GM12878 (cell line): ENCODE measurements at regions not wholly inside any gene's neighbourhood (a gene's known extent, or its start where the extent isn't known, plus 50 kb on each side); places are given as distances from the start of the nearest gene placed in this dataset.

Experiments used
- ATAC-seq: fragments of 200-7000 bp; cut with Tn5 transposase; 3 replicates; pipeline ENCODE4 v1.9.1; 2020; ENCODE audit warnings: mild to moderate bottlenecking, moderate library complexity
- BruUV-seq: library from RNA; stranded (reverse); fragments of 400-500 nt; replicated peaks from 2 replicates; lab custom pipeline; 2021; lab: Mats Ljungman, UMichigan
- CTCF ChIA-PET: fragments of 300-600 bp; sonication (Branson Sonifier 250); formaldehyde crosslinking; extraction: SDS; loops from one replicate; lab custom pipeline; 2021; ENCODE audit warnings: inconsistent platforms; lab: Yijun Ruan, JAX
- POLR2A ChIA-PET: fragments of 350-600 bp; formaldehyde crosslinking; extraction: SDS; loops from one replicate; lab custom pipeline; 2021; ENCODE audit warnings: inconsistent platforms; lab: Charles Lee
- RAD21 ChIA-PET: fragments of 300-600 bp; sonication (Branson Sonifier 250); formaldehyde crosslinking; loops from one replicate; lab custom pipeline; 2023; ENCODE audit warnings: antibody characterized with exemption; ENCODE audit not compliant: unreplicated experiment; lab: Charles Lee
- SMC1A ChIA-PET: fragments of 300-600 bp; sonication (Branson Sonifier 250); formaldehyde crosslinking; loops from one replicate; lab custom pipeline; 2023; ENCODE audit not compliant: unreplicated experiment, uncharacterized antibody; lab: Charles Lee
- DNase-seq: peaks from one replicate; pipeline ENCODE4 v3.0.0-alpha.2; 2011; ENCODE audit warnings: low read depth, low spot score
- FAIRE-seq: peaks from 3 replicates; lab custom pipeline; 2011; peaks lifted over from hg19 to GRCh38; lab: Jason Lieb, UNC
- H2AFZ ChIP-seq: 2 replicates; pipeline ENCODE4 v1.6.0; 2011; ENCODE audit warnings: low read depth, low read length, control low read depth; ENCODE audit not compliant: control insufficient read depth
- H3K27ac ChIP-seq: 2 replicates; pipeline ENCODE4 v1.5.1; 2011; ENCODE audit warnings: control low read depth; ENCODE audit not compliant: control insufficient read depth, insufficient read depth
- H3K27me3 ChIP-seq, 2 experiments: replicated peaks in 1 of 2; 2 replicates each; pipeline versions ENCODE4 v1.6.0 to v1.6.1; 2011; ENCODE audit warnings: low read length in 1 of 2; ENCODE audit not compliant: control insufficient read depth in 2 of 2, insufficient read depth in 2 of 2
- H3K36me3 ChIP-seq, 2 experiments: 2 replicates each; pipeline ENCODE4 v1.5.1; 2011; ENCODE audit warnings: low read length in 1 of 2; ENCODE audit not compliant: control insufficient read depth in 2 of 2, insufficient read depth in 2 of 2
- H3K4me1 ChIP-seq: 2 replicates; pipeline ENCODE4 v1.6.1; 2011; ENCODE audit warnings: mild to moderate bottlenecking, low read length, moderate library complexity, mixed read lengths; ENCODE audit not compliant: control insufficient read depth, insufficient read depth
- H3K4me2 ChIP-seq: 2 replicates; pipeline ENCODE4 v1.6.0; 2011; ENCODE audit warnings: control low read depth; ENCODE audit not compliant: control insufficient read depth, insufficient read depth
- H3K4me3 ChIP-seq: fragments of 200-600 bp; sonication (generic); 2 replicates; pipeline ENCODE4 v1.5.1; 2016
- H3K79me2 ChIP-seq: 2 replicates; pipeline ENCODE4 v1.6.0; 2011; ENCODE audit warnings: low read length; ENCODE audit not compliant: control insufficient read depth, insufficient read depth
- H3K9ac ChIP-seq: 2 replicates; pipeline ENCODE4 v1.8.0; 2011; ENCODE audit warnings: low read length, control low read depth, mixed read lengths; ENCODE audit not compliant: control insufficient read depth, insufficient read depth
- H3K9me3 ChIP-seq: replicated peaks from 3 replicates; pipeline ENCODE4 v1.5.1; 2011; ENCODE audit warnings: mild to moderate bottlenecking, low read length; ENCODE audit not compliant: control insufficient read depth, insufficient read depth
- H4K20me1 ChIP-seq: 2 replicates; pipeline ENCODE4 v1.6.0; 2011; ENCODE audit not compliant: control insufficient read depth, insufficient read depth
- BRCA1 ChIP-seq: IDR thresholded peaks from 2 replicates; pipeline ENCODE4 v1.6.1; 2011; ENCODE audit warnings: low read depth, low read length, improper control_type of control experiment
- CHD4 ChIP-seq: fragments of 200-600 bp; sonication (generic); IDR thresholded peaks from 2 replicates; pipeline ENCODE4 v1.6.1; 2016; ENCODE audit warnings: mild to moderate bottlenecking
- CREM ChIP-seq: IDR thresholded peaks from 2 replicates; pipeline ENCODE4 v1.6.1; 2014; ENCODE audit warnings: antibody characterized with exemption, low read depth
- ETV6 ChIP-seq, 2 experiments: fragments of 450-650 bp in 1 of 2; IDR thresholded peaks in 1 of 2; conservative IDR thresholded peaks in 1 of 2; 2 replicates each; pipeline ENCODE4 v1.6.1; 2014; ENCODE audit warnings: antibody characterized with exemption in 1 of 2, borderline replicate concordance in 1 of 2, low read depth in 1 of 2, mild to moderate bottlenecking in 1 of 2, moderate library complexity in 1 of 2
- JUNB ChIP-seq: IDR thresholded peaks from 2 replicates; pipeline ENCODE4 v1.6.1; 2016; ENCODE audit warnings: antibody characterized with exemption, mild to moderate bottlenecking
- NRF1 ChIP-seq: conservative IDR thresholded peaks from 2 replicates; pipeline ENCODE4 v1.6.1; 2011; ENCODE audit warnings: mild to moderate bottlenecking, low read depth, low read length, improper control_type of control experiment
- SP1 ChIP-seq: IDR thresholded peaks from one replicate; pipeline ENCODE4 v1.6.1; 2011; ENCODE audit warnings: low read depth, low read length
- TAF1 ChIP-seq: IDR thresholded peaks from 2 replicates; pipeline ENCODE4 v1.6.1; 2011; ENCODE audit warnings: mild to moderate bottlenecking, low read depth, low read length, borderline replicate concordance
- ZBED1 ChIP-seq: IDR thresholded peaks from 2 replicates; pipeline ENCODE4 v1.6.1; 2016; ENCODE audit warnings: borderline replicate concordance
- ZNF207 ChIP-seq: fragments of 450-650 bp; IDR thresholded peaks from 2 replicates; pipeline ENCODE4 v1.6.1; 2014; ENCODE audit warnings: antibody characterized with exemption, mild to moderate bottlenecking, borderline replicate concordance
- ZNF217 ChIP-seq: fragments of 450-650 bp; IDR thresholded peaks from 2 replicates; pipeline ENCODE4 v1.6.1; 2017; ENCODE audit warnings: antibody characterized with exemption, mild to moderate bottlenecking
- WGBS: methylation state at CpG from one replicate; pipeline ENCODE4 v1.1.6; 2016; ENCODE audit warnings: low lambda C conversion rate; ENCODE audit not compliant: insufficient replicate concordance, insufficient coverage; ENCODE audit errors: missing lambda C conversion rate; 5-methylcytosine and 5-hydroxymethylcytosine counted together
- in situ Hi-C: fragments of 300-500 bp; cut with MboI; formaldehyde crosslinking; loops from 9 replicates; pipeline ENCODE4 v1.14.3; 2018; ENCODE audit warnings: mixed read lengths
- intact Hi-C: fragments of 100-400 bp; cut with micrococcal nuclease; formaldehyde crosslinking; loops from one replicate; pipeline ENCODE4 v1.14.2; 2022; ENCODE audit not compliant: unreplicated experiment
- TF ChIP-seq, protein P1 (sequence below): IDR thresholded peaks from 2 replicates; pipeline ENCODE4 v1.6.1; 2011; ENCODE audit warnings: low read depth, mild to moderate bottlenecking, low read length, moderate library complexity, borderline replicate concordance; ENCODE audit errors: extremely low read depth
- TF ChIP-seq, protein P2 (sequence below): fragments of 450-650 bp; conservative IDR thresholded peaks from 2 replicates; pipeline ENCODE4 v1.6.1; 2017; ENCODE audit warnings: mild to moderate bottlenecking, moderate library complexity
- TF ChIP-seq, protein P3 (sequence below): IDR thresholded peaks from 2 replicates; pipeline ENCODE4 v1.6.1; 2011; ENCODE audit warnings: borderline replicate concordance, low read depth, mild to moderate bottlenecking, moderate library complexity, low read length; ENCODE audit not compliant: insufficient read depth, poor library complexity, severe bottlenecking

DNA sequence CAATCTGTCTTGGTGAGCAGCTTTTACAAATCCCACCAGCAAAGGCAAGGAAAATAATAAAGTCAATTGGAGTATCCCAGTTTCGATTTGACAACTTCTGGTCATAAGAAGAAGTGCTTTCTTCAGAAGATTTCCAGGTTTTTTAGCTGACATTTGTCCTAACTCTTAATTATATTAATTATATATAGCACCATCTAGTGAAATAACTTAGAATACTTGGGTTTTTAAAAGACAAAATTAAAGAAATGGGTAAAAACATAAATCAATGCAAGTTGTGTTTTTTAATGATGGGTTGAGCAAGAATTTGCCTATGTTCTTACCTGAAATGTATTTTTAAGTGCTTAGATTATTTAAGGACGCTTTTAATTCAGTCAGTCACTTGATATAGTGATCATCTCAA lies 421.8 kb downstream of the ACTL7B start:
- in situ Hi-C loops (no loop called here), intact Hi-C loops (loop anchor here (5.0 kb wide), 1 partner anchor 952 kb away; no protein-coding TSS in a partner anchor)
- Histone ChIP-seq H3K79me2 (no peaks in the 10 kb centered on the region), H2AFZ (no peak overlapping the region), H3K9me3 (no peaks in the 10 kb centered on the region), H3K4me2 (no peak overlapping the region), H3K9ac (no peak overlapping the region), H3K4me3 (no peak overlapping the region), H3K27ac (no peak overlapping the region), H4K20me1 (no peaks in the 10 kb centered on the region), H3K27me3 (no peaks in the 10 kb centered on the region; a peak in 1 of 4 replicates), H3K4me1 (no peaks in the 10 kb centered on the region), H3K36me3 (no peaks in the 10 kb centered on the region)
- no peak for FAIRE-seq
- CTCF ChIA-PET: no interaction called here
- no peak for DNase-seq
- SMC1A ChIA-PET: no interaction called here
- no TSS peak for BruUV-seq
- RAD21 ChIA-PET: no interaction called here
- ATAC-seq: no peak
- 0% methylated on average over 2 of the region's 2 CpGs for WGBS
- POLR2A ChIA-PET: no interaction called here
- TF ChIP-seq, protein P1, sequence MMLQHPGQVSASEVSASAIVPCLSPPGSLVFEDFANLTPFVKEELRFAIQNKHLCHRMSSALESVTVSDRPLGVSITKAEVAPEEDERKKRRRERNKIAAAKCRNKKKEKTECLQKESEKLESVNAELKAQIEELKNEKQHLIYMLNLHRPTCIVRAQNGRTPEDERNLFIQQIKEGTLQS: no peak
- TF ChIP-seq SP1 (no peak), ETV6 (conservative IDR thresholded peaks at IDR 0.05 in 1 of 2, IDR thresholded peaks at IDR 0.05 in 1 of 2; ENCODE audit: borderline replicate concordance in 1 of 2, low read depth in 1 of 2) (no peak), CHD4 (no peak), NRF1 (no peak)

DNA sequence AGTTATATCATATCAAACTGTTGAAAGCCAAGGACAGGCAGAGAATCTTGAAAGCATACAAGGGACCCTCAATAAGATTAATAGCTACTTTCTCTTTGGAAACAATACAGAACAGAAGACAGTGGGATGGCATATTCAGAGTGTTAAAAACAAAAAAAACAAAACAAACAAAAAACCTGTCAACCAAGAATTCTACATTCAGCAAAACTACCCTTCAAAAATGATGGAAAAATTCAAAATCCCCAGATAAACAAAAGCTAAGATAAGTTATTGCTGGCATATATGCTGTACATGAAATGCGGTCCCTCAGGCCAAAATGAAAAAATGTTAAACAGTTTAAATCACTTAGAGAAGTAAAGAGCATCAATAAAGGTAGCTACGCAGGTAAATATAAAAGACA lies 425.1 kb downstream of the ACTL7B start:
- in situ Hi-C loops: no loop called here
- SMC1A ChIA-PET: no interaction called here
- POLR2A ChIA-PET: no interaction called here
- H3K4me1 ChIP-seq: no peaks in the 10 kb centered on the region
- FAIRE-seq (no peak), ATAC-seq (no peak), DNase-seq (no peak)
- BruUV-seq: no TSS peak
- no peaks in the 10 kb centered on the region for H3K9me3 ChIP-seq
- no peaks in the 10 kb centered on the region for H3K79me2 ChIP-seq
- no peak overlapping the region for H3K27ac ChIP-seq
- RAD21 ChIA-PET: no interaction called here
- H3K4me2 ChIP-seq: no peak overlapping the region
- no peaks in the 10 kb centered on the region; a peak in 1 of 4 replicates for H3K27me3 ChIP-seq
- no peak overlapping the region for H2AFZ ChIP-seq
- H4K20me1 ChIP-seq: no peaks in the 10 kb centered on the region
- intact Hi-C loops: loop anchor here (5.0 kb wide), 1 partner anchor 948 kb away; no protein-coding TSS in a partner anchor
- 39% methylated on average over 2 of the region's 2 CpGs for WGBS
- no peak overlapping the region for H3K9ac ChIP-seq
- no peaks in the 10 kb centered on the region for H3K36me3 ChIP-seq
- CTCF ChIA-PET: no interaction called here
- TF ChIP-seq, protein P2, sequence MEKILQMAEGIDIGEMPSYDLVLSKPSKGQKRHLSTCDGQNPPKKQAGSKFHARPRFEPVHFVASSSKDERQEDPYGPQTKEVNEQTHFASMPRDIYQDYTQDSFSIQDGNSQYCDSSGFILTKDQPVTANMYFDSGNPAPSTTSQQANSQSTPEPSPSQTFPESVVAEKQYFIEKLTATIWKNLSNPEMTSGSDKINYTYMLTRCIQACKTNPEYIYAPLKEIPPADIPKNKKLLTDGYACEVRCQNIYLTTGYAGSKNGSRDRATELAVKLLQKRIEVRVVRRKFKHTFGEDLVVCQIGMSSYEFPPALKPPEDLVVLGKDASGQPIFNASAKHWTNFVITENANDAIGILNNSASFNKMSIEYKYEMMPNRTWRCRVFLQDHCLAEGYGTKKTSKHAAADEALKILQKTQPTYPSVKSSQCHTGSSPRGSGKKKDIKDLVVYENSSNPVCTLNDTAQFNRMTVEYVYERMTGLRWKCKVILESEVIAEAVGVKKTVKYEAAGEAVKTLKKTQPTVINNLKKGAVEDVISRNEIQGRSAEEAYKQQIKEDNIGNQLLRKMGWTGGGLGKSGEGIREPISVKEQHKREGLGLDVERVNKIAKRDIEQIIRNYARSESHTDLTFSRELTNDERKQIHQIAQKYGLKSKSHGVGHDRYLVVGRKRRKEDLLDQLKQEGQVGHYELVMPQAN: no peak
- TF ChIP-seq ZBED1 (no peak), BRCA1 (no peak), TAF1 (no peak), ZNF217 (no peak), ZNF207 (no peak), CREM (no peak), JUNB (no peak)
- TF ChIP-seq, protein P3, sequence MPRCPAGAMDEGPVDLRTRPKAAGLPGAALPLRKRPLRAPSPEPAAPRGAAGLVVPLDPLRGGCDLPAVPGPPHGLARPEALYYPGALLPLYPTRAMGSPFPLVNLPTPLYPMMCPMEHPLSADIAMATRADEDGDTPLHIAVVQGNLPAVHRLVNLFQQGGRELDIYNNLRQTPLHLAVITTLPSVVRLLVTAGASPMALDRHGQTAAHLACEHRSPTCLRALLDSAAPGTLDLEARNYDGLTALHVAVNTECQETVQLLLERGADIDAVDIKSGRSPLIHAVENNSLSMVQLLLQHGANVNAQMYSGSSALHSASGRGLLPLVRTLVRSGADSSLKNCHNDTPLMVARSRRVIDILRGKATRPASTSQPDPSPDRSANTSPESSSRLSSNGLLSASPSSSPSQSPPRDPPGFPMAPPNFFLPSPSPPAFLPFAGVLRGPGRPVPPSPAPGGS: no peak
- H3K4me3 ChIP-seq: no peak overlapping the region
